ENCODE measurements at regions not wholly inside any gene's neighbourhood (a gene's known extent, or its start where the extent isn't known, plus 50 kb on each side); places are given as distances from the start of the nearest gene placed in this dataset.

DNA sequence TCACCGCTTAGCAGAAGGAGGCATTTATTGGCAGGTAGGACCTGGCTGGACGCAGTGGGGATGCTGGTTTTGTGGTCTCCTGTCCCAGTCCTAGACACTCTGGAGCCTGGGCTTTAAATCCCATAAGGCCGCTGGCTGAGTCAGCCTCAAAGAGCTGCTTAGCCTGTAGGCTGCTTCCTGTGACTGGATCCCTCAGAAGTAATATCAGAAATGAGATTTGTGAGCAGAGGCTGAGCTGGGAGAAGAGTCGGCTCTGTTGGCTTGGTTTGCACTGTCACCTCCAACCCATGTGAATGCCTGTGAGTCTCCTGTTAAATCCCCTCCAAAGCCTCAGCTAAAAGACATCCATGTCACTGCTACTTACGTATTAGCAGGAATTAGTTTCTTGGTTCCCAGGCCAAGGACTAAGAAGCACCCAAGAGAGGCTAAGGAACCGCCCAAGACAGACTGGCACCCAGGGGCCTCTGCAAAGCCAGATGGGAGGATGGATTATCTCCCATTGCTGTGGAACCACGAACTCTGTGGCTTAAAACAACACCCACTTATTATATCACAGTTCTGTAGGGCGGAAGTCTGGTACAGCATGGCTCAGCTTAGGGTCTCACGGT, 289.4 kb downstream of the CDC5L start:
- Histone ChIP-seq H2AFZ (peak overlapping the region; percentile 65; the same call in 1 of the 2 replicates), H3K27ac (peak overlapping the region; percentile 50)
- in situ Hi-C loops (cut with MboI): no loop called here

DNA sequence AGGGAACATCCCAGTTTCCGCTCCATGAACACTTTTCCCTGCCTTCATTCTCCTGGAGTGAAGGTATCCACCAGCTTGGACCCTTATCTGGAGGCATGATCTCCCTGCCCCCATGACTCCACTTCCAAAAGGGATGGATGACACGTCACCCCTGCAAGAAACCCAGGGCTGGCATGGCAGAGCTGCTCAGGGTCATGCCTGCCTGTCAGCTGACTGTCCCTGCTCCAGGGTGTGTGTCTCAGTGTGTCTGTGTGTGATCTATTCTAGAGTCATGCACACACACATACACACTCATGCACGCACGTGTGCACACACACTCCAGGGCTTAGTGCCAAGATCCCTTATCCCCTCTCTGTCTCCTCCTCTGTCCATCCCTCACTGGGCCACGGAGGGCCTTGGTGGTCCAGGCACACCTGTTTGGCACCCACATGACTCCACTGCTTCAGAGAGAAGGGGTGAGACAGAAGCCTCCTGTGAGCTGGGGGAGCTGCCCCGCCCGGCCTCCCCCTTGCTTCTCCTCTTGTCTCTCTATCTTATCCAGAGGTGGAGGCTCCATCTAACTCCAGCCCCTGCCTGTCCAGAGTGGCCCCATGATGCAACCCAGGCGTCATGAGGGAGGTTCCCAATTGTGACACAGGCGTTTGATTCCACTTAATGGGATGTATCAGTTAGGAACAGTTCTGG, 290.9 kb downstream of the CDC5L start:
- Histone ChIP-seq H2AFZ (no peak overlapping the region), H3K4me2 (ENCODE audit: unreplicated experiment) (no peak overlapping the region), H3F3A (ENCODE audit: insufficient read depth) (peaks cover 25% of the 10 kb centered on the region), H3K27ac (no peak overlapping the region), H3K9ac (no peak overlapping the region), H3K79me2 (ENCODE audit: insufficient read depth) (no peaks in the 10 kb centered on the region), H3K9me2 (ENCODE audit: insufficient read depth) (no peaks in the 10 kb centered on the region), H3K36me3 (ENCODE audit: low read depth) (no peaks in the 10 kb centered on the region), H4K20me1 (ENCODE audit: insufficient read depth) (no peaks in the 10 kb centered on the region), H3K27me3 (replicated peaks; ENCODE audit: insufficient read depth) (no peaks in the 10 kb centered on the region), H3K9me3 (ENCODE audit: low read depth) (no peaks in the 10 kb centered on the region), H3K4me1 (ENCODE audit: insufficient read depth) (peaks cover 19% of the 10 kb centered on the region), H3K4me3 (no peak overlapping the region)
- in situ Hi-C loops (cut with MboI): no loop called here
- WGBS, 2 experiments (ENCODE audit: low coverage in 1 of 2, low lambda C conversion rate in 2 of 2, missing lambda C conversion rate in 2 of 2): 92 to 93% methylated on average over 9 of the region's 9 CpGs
- no peak for DNase-seq
- TF ChIP-seq EZH2phosphoT487 (IDR thresholded peaks at IDR 0.05; ENCODE audit: insufficient read depth, low read depth) (no peak), EZH2 (IDR thresholded peaks at IDR 0.05; ENCODE audit: insufficient read depth, poor library complexity, severe bottlenecking) (no peak)

More for the DNA sequence above, 289.4 kb downstream of the CDC5L start:
- no peaks in the 10 kb centered on the region for H3K9me3 ChIP-seq (ENCODE audit: low read depth)
- DNase-seq: peak; percentile 64
- H4K20me1 ChIP-seq (ENCODE audit: insufficient read depth): no peaks in the 10 kb centered on the region
- peaks cover 19% of the 10 kb centered on the region for H3K4me1 ChIP-seq (ENCODE audit: insufficient read depth)
- no peak overlapping the region for H3K4me3 ChIP-seq
- 69 to 73% methylated on average over 9 of the region's 9 CpGs for WGBS, 2 experiments (ENCODE audit: low coverage in 1 of 2, low lambda C conversion rate in 2 of 2, missing lambda C conversion rate in 2 of 2)
- no peak overlapping the region for H3K9ac ChIP-seq
- H3K79me2 ChIP-seq (ENCODE audit: insufficient read depth): no peaks in the 10 kb centered on the region
- TF ChIP-seq EZH2 (IDR thresholded peaks at IDR 0.05; ENCODE audit: insufficient read depth, poor library complexity, severe bottlenecking): no peak
- no peak for TF ChIP-seq EZH2phosphoT487 (IDR thresholded peaks at IDR 0.05; ENCODE audit: insufficient read depth, low read depth)
- no peaks in the 10 kb centered on the region for H3K27me3 ChIP-seq (replicated peaks; ENCODE audit: insufficient read depth)
- H3K36me3 ChIP-seq (ENCODE audit: low read depth): no peaks in the 10 kb centered on the region
- H3F3A ChIP-seq (ENCODE audit: insufficient read depth): peaks cover 25% of the 10 kb centered on the region
- H3K4me2 ChIP-seq (ENCODE audit: unreplicated experiment): no peak overlapping the region
- H3K9me2 ChIP-seq (ENCODE audit: insufficient read depth): no peaks in the 10 kb centered on the region

DNA sequence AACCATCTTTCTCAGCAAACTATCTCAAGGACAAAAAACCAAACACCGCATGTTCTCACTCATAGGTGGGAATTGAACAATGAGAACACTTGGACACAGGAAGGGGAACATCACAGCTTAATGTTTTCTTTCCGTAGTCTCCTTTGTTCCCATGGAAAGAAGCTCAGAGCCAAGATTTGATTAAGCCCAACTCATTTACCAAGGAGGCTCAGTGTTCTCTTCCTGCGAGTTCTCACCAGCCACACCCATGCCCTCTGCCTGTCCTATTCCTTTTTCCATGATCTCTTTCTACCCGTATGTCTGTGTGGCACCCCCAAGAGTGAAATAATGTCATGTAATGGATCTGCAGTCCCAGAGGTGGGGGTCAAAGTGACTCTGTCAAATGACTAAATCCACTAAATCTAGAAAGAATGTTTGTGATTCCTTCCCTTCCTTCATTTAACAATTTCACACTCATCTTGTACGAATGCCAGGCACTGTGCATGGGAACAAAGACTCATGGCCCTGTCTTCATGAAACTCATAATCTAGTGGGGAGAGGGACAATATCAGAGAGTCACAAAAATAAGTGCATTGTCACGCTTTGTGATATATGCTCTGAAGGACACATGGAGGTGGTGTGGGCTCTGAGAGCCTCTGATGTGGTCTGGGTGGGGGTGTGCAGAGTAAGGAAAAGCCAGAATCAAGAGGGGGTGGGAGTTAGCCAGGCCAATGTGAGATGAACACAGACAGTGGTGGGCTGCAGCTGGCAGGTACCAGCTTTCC, 292.1 kb downstream of the CDC5L start:
- Histone ChIP-seq H4K20me1 (ENCODE audit: insufficient read depth) (no peaks in the 10 kb centered on the region), H3K4me3 (no peak overlapping the region), H3K36me3 (ENCODE audit: low read depth) (no peaks in the 10 kb centered on the region), H3K79me2 (ENCODE audit: insufficient read depth) (no peaks in the 10 kb centered on the region), H3K4me2 (ENCODE audit: unreplicated experiment) (no peak overlapping the region), H3K4me1 (ENCODE audit: insufficient read depth) (peaks cover 19% of the 10 kb centered on the region), H3K27ac (no peak overlapping the region), H3K9me2 (ENCODE audit: insufficient read depth) (no peaks in the 10 kb centered on the region), H3K9ac (no peak overlapping the region), H3K27me3 (replicated peaks; ENCODE audit: insufficient read depth) (no peaks in the 10 kb centered on the region), H3K9me3 (ENCODE audit: low read depth) (no peaks in the 10 kb centered on the region), H3F3A (ENCODE audit: insufficient read depth) (peaks cover 25% of the 10 kb centered on the region), H2AFZ (no peak overlapping the region)
- in situ Hi-C loops (cut with MboI): no loop called here
- TF ChIP-seq EZH2 (IDR thresholded peaks at IDR 0.05; ENCODE audit: insufficient read depth, poor library complexity, severe bottlenecking): no peak
- no peak for TF ChIP-seq EZH2phosphoT487 (IDR thresholded peaks at IDR 0.05; ENCODE audit: insufficient read depth, low read depth)
- 57 to 67% methylated on average over 6 of the region's 6 CpGs for WGBS, 2 experiments (ENCODE audit: low coverage in 1 of 2, low lambda C conversion rate in 2 of 2, missing lambda C conversion rate in 2 of 2)
- DNase-seq: no peak

DNA sequence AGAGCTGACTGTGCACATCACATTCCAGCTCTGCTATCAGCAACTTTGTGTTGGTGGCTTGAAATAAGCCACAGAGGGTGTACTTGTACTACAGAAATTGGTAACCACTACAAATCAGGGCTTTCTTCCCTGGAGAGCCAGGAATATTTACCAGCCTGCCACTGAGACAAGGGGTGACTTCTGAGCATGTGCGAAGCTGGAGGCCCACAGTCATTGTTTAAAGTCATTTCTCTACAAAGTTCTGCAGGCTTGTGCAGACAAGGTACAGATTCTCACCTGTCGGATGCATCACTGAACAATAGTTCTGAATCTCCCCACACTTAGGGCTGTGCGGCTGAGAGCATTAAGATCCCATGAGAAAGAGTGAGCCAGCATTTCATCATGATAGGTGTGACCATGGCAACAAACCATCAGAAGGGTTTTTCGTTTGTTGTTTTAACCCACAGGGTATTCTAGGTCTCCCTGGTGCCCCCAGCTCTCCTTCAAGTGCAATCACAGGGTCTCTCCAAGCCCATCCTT, 292.8 kb downstream of the CDC5L start:
- no peak overlapping the region for H3K9ac ChIP-seq
- H3K9me2 ChIP-seq (ENCODE audit: insufficient read depth): no peaks in the 10 kb centered on the region
- 83 to 84% methylated on average over 4 of the region's 4 CpGs for WGBS, 2 experiments (ENCODE audit: low coverage in 1 of 2, low lambda C conversion rate in 2 of 2, missing lambda C conversion rate in 2 of 2)
- no peaks in the 10 kb centered on the region for H3K36me3 ChIP-seq (ENCODE audit: low read depth)
- no peak for DNase-seq
- H3K4me2 ChIP-seq (ENCODE audit: unreplicated experiment): no peak overlapping the region
- in situ Hi-C loops (cut with MboI): no loop called here
- peaks cover 19% of the 10 kb centered on the region for H3K4me1 ChIP-seq (ENCODE audit: insufficient read depth)
- H3K27me3 ChIP-seq (replicated peaks; ENCODE audit: insufficient read depth): no peaks in the 10 kb centered on the region
- no peak overlapping the region for H3K4me3 ChIP-seq
- H3F3A ChIP-seq (ENCODE audit: insufficient read depth): peaks cover 22% of the 10 kb centered on the region
- H2AFZ ChIP-seq: no peak overlapping the region
- H4K20me1 ChIP-seq (ENCODE audit: insufficient read depth): no peaks in the 10 kb centered on the region
- TF ChIP-seq EZH2 (IDR thresholded peaks at IDR 0.05; ENCODE audit: insufficient read depth, poor library complexity, severe bottlenecking) (no peak), EZH2phosphoT487 (IDR thresholded peaks at IDR 0.05; ENCODE audit: insufficient read depth, low read depth) (no peak)
- H3K27ac ChIP-seq: no peak overlapping the region
- no peaks in the 10 kb centered on the region for H3K9me3 ChIP-seq (ENCODE audit: low read depth)
- no peaks in the 10 kb centered on the region for H3K79me2 ChIP-seq (ENCODE audit: insufficient read depth)

Measured in GM23248 (cell line).